HepG2 (cell line): ENCODE measurements at regions not wholly inside any gene's neighbourhood (a gene's known extent, or its start where the extent isn't known, plus 50 kb on each side); places are given as distances from the start of the nearest gene placed in this dataset.

Experiments
- ATAC-seq: fragments of 200-7000 bp; cut with Tn5 transposase; 3 replicates; pipeline ENCODE4 v1.9.1; 2020; ENCODE audit warnings: mild to moderate bottlenecking, moderate library complexity
- BruUV-seq: library from RNA; stranded (reverse); fragments of 400-500 nt; replicated peaks from 2 replicates; lab custom pipeline; 2021; lab: Mats Ljungman, UMichigan
- CTCF ChIA-PET: fragments of 300-600 bp; formaldehyde crosslinking; extraction: SDS; loops from one replicate; lab custom pipeline; 2021; ENCODE audit warnings: low total read pairs, inconsistent platforms, low intra/inter-chr PET ratio; lab: Yijun Ruan, JAX
- POLR2A ChIA-PET: fragments of 350-600 bp; sonication (Branson Sonifier 250); formaldehyde crosslinking; loops from one replicate; lab custom pipeline; 2020; ENCODE audit warnings: antibody characterized with exemption, inconsistent platforms; lab: Yijun Ruan, JAX
- DNase-seq: peaks from one replicate; pipeline ENCODE4 v3.0.0-alpha.2; 2015; ENCODE audit warnings: low spot score
- FAIRE-seq: peaks from 3 replicates; lab custom pipeline; 2011; peaks lifted over from hg19 to GRCh38; lab: Jason Lieb, UNC
- H2AFZ ChIP-seq: one replicate; pipeline ENCODE4 v1.6.1; 2011; ENCODE audit warnings: low read length, inconsistent platforms
- H3K27ac ChIP-seq: fragments of 300-600 bp; 3 replicates; pipeline ENCODE4 v1.8.0; 2011; ENCODE audit warnings: mixed run types, mild to moderate bottlenecking, mixed read lengths, low read length, inconsistent platforms; ENCODE audit not compliant: insufficient read depth; ENCODE audit errors: extremely low read length
- H3K27me3 ChIP-seq, 2 experiments: fragments of 200-600 bp in 1 of 2; 2 replicates in 1 of 2; 3 replicates in 1 of 2; pipeline versions ENCODE4 v1.6.0 to v1.8.0; 2011; ENCODE audit warnings: low read length in 2 of 2, mild to moderate bottlenecking in 2 of 2, moderate library complexity in 2 of 2, inconsistent platforms in 1 of 2; ENCODE audit not compliant: insufficient read depth in 2 of 2, control insufficient read depth in 1 of 2
- H3K36me3 ChIP-seq, 2 experiments: fragments of 200-600 bp in 1 of 2; replicated peaks in 1 of 2; 2 replicates in 1 of 2; 3 replicates in 1 of 2; pipeline versions ENCODE4 v1.5.1 to v1.8.0; 2011; ENCODE audit warnings: low read length in 2 of 2, inconsistent platforms in 1 of 2; ENCODE audit not compliant: insufficient read depth in 2 of 2, control insufficient read depth in 1 of 2
- H3K4me1 ChIP-seq: 2 replicates; pipeline ENCODE4 v1.5.1; 2012; ENCODE audit warnings: low read length, inconsistent platforms; ENCODE audit not compliant: insufficient read depth
- H3K4me2 ChIP-seq: 2 replicates; pipeline ENCODE4 v1.6.0; 2011; ENCODE audit warnings: low read depth, low read length, inconsistent platforms
- H3K4me3 ChIP-seq, 3 experiments: fragments of 200-600 bp in 1 of 3; sonication (generic), shearing (Covaris generic) in 1 of 3; replicated peaks in 1 of 3; 2 replicates each; pipeline ENCODE4 v1.5.1; 2011 to 2016; ENCODE audit warnings: low read length in 3 of 3, inconsistent platforms in 2 of 3, low read depth in 2 of 3, mild to moderate bottlenecking in 2 of 3, control low read depth in 1 of 3, mixed read lengths in 1 of 3; ENCODE audit not compliant: insufficient read depth in 1 of 3
- H3K79me2 ChIP-seq: one replicate; pipeline ENCODE4 v1.6.1; 2011; ENCODE audit warnings: low read length, inconsistent platforms; ENCODE audit not compliant: insufficient read depth
- H3K9ac ChIP-seq: 2 replicates; pipeline ENCODE4 v1.6.0; 2011; ENCODE audit warnings: mild to moderate bottlenecking, low read depth, low read length, inconsistent platforms; ENCODE audit not compliant: insufficient read depth
- H3K9me3 ChIP-seq: 2 replicates; pipeline ENCODE4 v1.5.1; 2012; ENCODE audit warnings: mild to moderate bottlenecking, low read length
- H4K20me1 ChIP-seq: 2 replicates; pipeline ENCODE4 v1.6.0; 2011; ENCODE audit warnings: inconsistent platforms, mild to moderate bottlenecking, low read length, moderate library complexity; ENCODE audit not compliant: insufficient read depth
- CBX2 ChIP-seq, 2 experiments: fragments of 200-600 bp in 1 of 2; sonication (generic); formaldehyde crosslinking in 1 of 2; IDR thresholded peaks; 2 replicates each; pipeline versions ENCODE4 v1.7.0 to v1.8.1; 2018 to 2022; ENCODE audit warnings: low read depth in 2 of 2, low read length in 1 of 2, mild to moderate bottlenecking in 1 of 2, missing genetic modification reagents in 1 of 2
- CHD4 ChIP-seq: fragments of 200-600 bp; sonication (generic); IDR thresholded peaks from 2 replicates; pipeline ENCODE4 v1.7.0; 2017; ENCODE audit warnings: mild to moderate bottlenecking, low read length, borderline replicate concordance
- ELF1 ChIP-seq: sonication (generic); formaldehyde crosslinking; IDR thresholded peaks from 2 replicates; pipeline ENCODE4 v1.4.0; 2020; ENCODE audit warnings: missing genetic modification reagents
- EZH2 ChIP-seq: conservative IDR thresholded peaks from 2 replicates; pipeline ENCODE4 v1.6.1; 2012; ENCODE audit warnings: mild to moderate bottlenecking, low read depth, low read length, moderate library complexity
- NR3C1 ChIP-seq: sonication (generic); formaldehyde crosslinking; IDR thresholded peaks from 2 replicates; pipeline ENCODE4 v1.4.0; 2020; ENCODE audit warnings: missing genetic modification reagents
- PHF21A ChIP-seq: sonication (generic); formaldehyde crosslinking; IDR thresholded peaks from 2 replicates; pipeline ENCODE4 v1.5.0; 2020; ENCODE audit warnings: mild to moderate bottlenecking, missing genetic modification reagents
- SAFB2 ChIP-seq: sonication (generic); formaldehyde crosslinking; IDR thresholded peaks from 2 replicates; pipeline ENCODE4 v1.5.1; 2020; ENCODE audit warnings: missing genetic modification reagents, low read depth, mild to moderate bottlenecking, borderline replicate concordance
- SRY ChIP-seq: sonication (generic); formaldehyde crosslinking; IDR thresholded peaks from 2 replicates; pipeline ENCODE4 v1.8.0; 2022; ENCODE audit warnings: mild to moderate bottlenecking, missing genetic modification reagents
- ZBTB3 ChIP-seq: sonication (generic); formaldehyde crosslinking; IDR thresholded peaks from 2 replicates; pipeline ENCODE4 v1.4.0; 2020; ENCODE audit warnings: low read depth, mild to moderate bottlenecking, moderate library complexity, missing genetic modification reagents, borderline replicate concordance
- ZNF337 ChIP-seq: sonication (generic); formaldehyde crosslinking; IDR thresholded peaks from 2 replicates; pipeline ENCODE4 v1.5.1; 2020; ENCODE audit warnings: missing genetic modification reagents, low read depth, mild to moderate bottlenecking, borderline replicate concordance
- ZNF451 ChIP-seq: sonication (generic); formaldehyde crosslinking; IDR thresholded peaks from 2 replicates; pipeline ENCODE4 v1.5.0; 2020; ENCODE audit warnings: mild to moderate bottlenecking, missing genetic modification reagents
- ZNF563 ChIP-seq: sonication (generic); formaldehyde crosslinking; IDR thresholded peaks from 2 replicates; pipeline ENCODE4 v1.8.0; 2022; ENCODE audit warnings: mild to moderate bottlenecking, moderate library complexity, missing genetic modification reagents
- ZNF614 ChIP-seq: IDR thresholded peaks from 2 replicates; pipeline ENCODE4 v1.6.1; 2018; ENCODE audit warnings: missing biosample characterization, missing genetic modification reagents, inconsistent platforms, borderline replicate concordance
- WGBS: methylation state at CpG from one replicate; pipeline ENCODE4 v1.1.6; 2017; ENCODE audit warnings: low lambda C conversion rate; 5-methylcytosine and 5-hydroxymethylcytosine counted together
- in situ Hi-C: cut with HindIII; loops from 2 replicates; pipeline ENCODE4 v1.10.0; 2017; ENCODE audit warnings: low pct_unique_long_range_greater_than_20kb; ENCODE audit not compliant: extremely low pct_ligation_motif_present
- intact Hi-C: fragments of 100-400 bp; cut with micrococcal nuclease; formaldehyde crosslinking; loops from one replicate; pipeline ENCODE4 v1.10.0; 2022; ENCODE audit not compliant: unreplicated experiment
- TF ChIP-seq, protein P1 (sequence below): sonication (generic); formaldehyde crosslinking; IDR thresholded peaks from 2 replicates; pipeline ENCODE4 v1.4.0; 2020; ENCODE audit warnings: missing genetic modification reagents
- TF ChIP-seq, protein P2 (sequence below): sonication (generic); formaldehyde crosslinking; IDR thresholded peaks from 2 replicates; pipeline ENCODE4 v1.5.0; 2020; ENCODE audit warnings: mild to moderate bottlenecking, missing genetic modification reagents
- TF ChIP-seq, protein P3 (sequence below): sonication (generic); formaldehyde crosslinking; IDR thresholded peaks from 2 replicates; pipeline ENCODE4 v1.5.0; 2020; ENCODE audit warnings: missing genetic modification reagents
- TF ChIP-seq, protein P4 (sequence below): IDR thresholded peaks from 2 replicates; pipeline ENCODE4 v1.6.1; 2016; ENCODE audit warnings: low read depth, control low read depth
- TF ChIP-seq, protein P5 (sequence below): sonication (generic); formaldehyde crosslinking; IDR thresholded peaks from 2 replicates; pipeline ENCODE4 v1.8.0; 2022; ENCODE audit warnings: mild to moderate bottlenecking, missing genetic modification reagents

DNA sequence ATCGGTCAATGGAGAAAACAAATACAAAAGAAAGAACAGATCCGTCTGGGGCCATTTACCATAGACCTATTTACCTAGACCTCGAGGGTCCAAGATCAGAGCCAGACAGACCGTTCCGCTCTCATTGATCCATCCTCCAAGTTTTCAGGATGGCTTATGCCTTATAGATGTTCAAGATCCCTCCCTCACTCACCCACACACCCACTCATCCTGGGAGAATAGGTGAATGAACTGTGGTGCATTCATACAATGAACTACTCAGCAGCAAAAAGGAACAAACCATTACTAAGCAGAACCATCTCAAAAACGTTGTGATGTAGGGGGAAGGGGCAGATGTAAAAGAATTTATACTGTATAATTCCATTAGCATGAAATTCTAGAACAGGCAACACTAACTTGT, 125.1 kb upstream of the RREB1 start:
- Histone ChIP-seq H3K4me2 (no peak overlapping the region), H3K36me3 (no peaks in the 10 kb centered on the region), H3K4me1 (peaks cover 10% of the 10 kb centered on the region), H3K27me3 (peaks cover 0 to 26% of the 10 kb centered on the region in 2 experiments; a peak in 3 of 5 replicates), H3K79me2 (no peaks in the 10 kb centered on the region), H2AFZ (no peak overlapping the region), H3K27ac (no peak overlapping the region), H3K9ac (no peak overlapping the region), H4K20me1 (no peaks in the 10 kb centered on the region), H3K4me3 (no peak overlapping the region), H3K9me3 (no peaks in the 10 kb centered on the region)
- in situ Hi-C loops: no loop called here
- no TSS peak for BruUV-seq
- FAIRE-seq (no peak), ATAC-seq (no peak), DNase-seq (no peak)
- ChIA-PET POLR2A (no interaction called here), CTCF (no interaction called here)
- 52% methylated on average over 6 of the region's 6 CpGs for WGBS
- intact Hi-C loops: no loop called here
- TF ChIP-seq, protein P1, sequence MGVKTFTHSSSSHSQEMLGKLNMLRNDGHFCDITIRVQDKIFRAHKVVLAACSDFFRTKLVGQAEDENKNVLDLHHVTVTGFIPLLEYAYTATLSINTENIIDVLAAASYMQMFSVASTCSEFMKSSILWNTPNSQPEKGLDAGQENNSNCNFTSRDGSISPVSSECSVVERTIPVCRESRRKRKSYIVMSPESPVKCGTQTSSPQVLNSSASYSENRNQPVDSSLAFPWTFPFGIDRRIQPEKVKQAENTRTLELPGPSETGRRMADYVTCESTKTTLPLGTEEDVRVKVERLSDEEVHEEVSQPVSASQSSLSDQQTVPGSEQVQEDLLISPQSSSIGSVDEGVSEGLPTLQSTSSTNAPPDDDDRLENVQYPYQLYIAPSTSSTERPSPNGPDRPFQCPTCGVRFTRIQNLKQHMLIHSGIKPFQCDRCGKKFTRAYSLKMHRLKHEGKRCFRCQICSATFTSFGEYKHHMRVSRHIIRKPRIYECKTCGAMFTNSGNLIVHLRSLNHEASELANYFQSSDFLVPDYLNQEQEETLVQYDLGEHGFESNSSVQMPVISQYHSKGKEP (CRISPR knock-in tag): no peak
- no peak for TF ChIP-seq ZNF563 (CRISPR knock-in tag)
- no peak for TF ChIP-seq CHD4
- TF ChIP-seq, protein P2, sequence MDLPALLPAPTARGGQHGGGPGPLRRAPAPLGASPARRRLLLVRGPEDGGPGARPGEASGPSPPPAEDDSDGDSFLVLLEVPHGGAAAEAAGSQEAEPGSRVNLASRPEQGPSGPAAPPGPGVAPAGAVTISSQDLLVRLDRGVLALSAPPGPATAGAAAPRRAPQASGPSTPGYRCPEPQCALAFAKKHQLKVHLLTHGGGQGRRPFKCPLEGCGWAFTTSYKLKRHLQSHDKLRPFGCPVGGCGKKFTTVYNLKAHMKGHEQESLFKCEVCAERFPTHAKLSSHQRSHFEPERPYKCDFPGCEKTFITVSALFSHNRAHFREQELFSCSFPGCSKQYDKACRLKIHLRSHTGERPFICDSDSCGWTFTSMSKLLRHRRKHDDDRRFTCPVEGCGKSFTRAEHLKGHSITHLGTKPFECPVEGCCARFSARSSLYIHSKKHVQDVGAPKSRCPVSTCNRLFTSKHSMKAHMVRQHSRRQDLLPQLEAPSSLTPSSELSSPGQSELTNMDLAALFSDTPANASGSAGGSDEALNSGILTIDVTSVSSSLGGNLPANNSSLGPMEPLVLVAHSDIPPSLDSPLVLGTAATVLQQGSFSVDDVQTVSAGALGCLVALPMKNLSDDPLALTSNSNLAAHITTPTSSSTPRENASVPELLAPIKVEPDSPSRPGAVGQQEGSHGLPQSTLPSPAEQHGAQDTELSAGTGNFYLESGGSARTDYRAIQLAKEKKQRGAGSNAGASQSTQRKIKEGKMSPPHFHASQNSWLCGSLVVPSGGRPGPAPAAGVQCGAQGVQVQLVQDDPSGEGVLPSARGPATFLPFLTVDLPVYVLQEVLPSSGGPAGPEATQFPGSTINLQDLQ (CRISPR knock-in tag): no peak
- no peak for TF ChIP-seq SAFB2 (CRISPR knock-in tag)
- TF ChIP-seq, protein P3, sequence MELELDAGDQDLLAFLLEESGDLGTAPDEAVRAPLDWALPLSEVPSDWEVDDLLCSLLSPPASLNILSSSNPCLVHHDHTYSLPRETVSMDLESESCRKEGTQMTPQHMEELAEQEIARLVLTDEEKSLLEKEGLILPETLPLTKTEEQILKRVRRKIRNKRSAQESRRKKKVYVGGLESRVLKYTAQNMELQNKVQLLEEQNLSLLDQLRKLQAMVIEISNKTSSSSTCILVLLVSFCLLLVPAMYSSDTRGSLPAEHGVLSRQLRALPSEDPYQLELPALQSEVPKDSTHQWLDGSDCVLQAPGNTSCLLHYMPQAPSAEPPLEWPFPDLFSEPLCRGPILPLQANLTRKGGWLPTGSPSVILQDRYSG (CRISPR knock-in tag): no peak
- no peak for TF ChIP-seq NR3C1 (CRISPR knock-in tag)
- no peak for TF ChIP-seq ZNF337 (CRISPR knock-in tag)
- TF ChIP-seq ELF1 (CRISPR knock-in tag): no peak
- TF ChIP-seq ZNF451 (CRISPR knock-in tag): no peak
- TF ChIP-seq ZBTB3: no peak
- TF ChIP-seq, protein P4, sequence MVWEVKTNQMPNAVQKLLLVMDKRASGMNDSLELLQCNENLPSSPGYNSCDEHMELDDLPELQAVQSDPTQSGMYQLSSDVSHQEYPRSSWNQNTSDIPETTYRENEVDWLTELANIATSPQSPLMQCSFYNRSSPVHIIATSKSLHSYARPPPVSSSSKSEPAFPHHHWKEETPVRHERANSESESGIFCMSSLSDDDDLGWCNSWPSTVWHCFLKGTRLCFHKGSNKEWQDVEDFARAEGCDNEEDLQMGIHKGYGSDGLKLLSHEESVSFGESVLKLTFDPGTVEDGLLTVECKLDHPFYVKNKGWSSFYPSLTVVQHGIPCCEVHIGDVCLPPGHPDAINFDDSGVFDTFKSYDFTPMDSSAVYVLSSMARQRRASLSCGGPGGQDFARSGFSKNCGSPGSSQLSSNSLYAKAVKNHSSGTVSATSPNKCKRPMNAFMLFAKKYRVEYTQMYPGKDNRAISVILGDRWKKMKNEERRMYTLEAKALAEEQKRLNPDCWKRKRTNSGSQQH (CRISPR knock-in tag): no peak
- TF ChIP-seq CBX2 (IDR thresholded peaks at IDR 0.05; ENCODE audit: low read depth, low read length): no peak
- TF ChIP-seq CBX2 (CRISPR knock-in tag; IDR thresholded peaks at IDR 0.05; ENCODE audit: low read depth): no peak
- no peak for TF ChIP-seq EZH2
- TF ChIP-seq SRY (CRISPR knock-in tag): no peak
- TF ChIP-seq, protein P5, sequence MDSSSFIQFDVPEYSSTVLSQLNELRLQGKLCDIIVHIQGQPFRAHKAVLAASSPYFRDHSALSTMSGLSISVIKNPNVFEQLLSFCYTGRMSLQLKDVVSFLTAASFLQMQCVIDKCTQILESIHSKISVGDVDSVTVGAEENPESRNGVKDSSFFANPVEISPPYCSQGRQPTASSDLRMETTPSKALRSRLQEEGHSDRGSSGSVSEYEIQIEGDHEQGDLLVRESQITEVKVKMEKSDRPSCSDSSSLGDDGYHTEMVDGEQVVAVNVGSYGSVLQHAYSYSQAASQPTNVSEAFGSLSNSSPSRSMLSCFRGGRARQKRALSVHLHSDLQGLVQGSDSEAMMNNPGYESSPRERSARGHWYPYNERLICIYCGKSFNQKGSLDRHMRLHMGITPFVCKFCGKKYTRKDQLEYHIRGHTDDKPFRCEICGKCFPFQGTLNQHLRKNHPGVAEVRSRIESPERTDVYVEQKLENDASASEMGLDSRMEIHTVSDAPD: no peak
- TF ChIP-seq PHF21A (CRISPR knock-in tag): no peak
- TF ChIP-seq ZNF614: no peak
